HepG2 (cell line): ENCODE measurements at regions not wholly inside any gene's neighbourhood (a gene's known extent, or its start where the extent isn't known, plus 50 kb on each side); places are given as distances from the start of the nearest gene placed in this dataset.

Source experiments
- ATAC-seq: fragments of 200-7000 bp; cut with Tn5 transposase; 3 replicates; pipeline ENCODE4 v1.9.1; 2020; ENCODE audit warnings: mild to moderate bottlenecking, moderate library complexity
- BruUV-seq: library from RNA; stranded (reverse); fragments of 400-500 nt; replicated peaks from 2 replicates; lab custom pipeline; 2021; lab: Mats Ljungman, UMichigan
- CTCF ChIA-PET: fragments of 300-600 bp; formaldehyde crosslinking; extraction: SDS; loops from one replicate; lab custom pipeline; 2021; ENCODE audit warnings: low total read pairs, inconsistent platforms, low intra/inter-chr PET ratio; lab: Yijun Ruan, JAX
- POLR2A ChIA-PET: fragments of 350-600 bp; sonication (Branson Sonifier 250); formaldehyde crosslinking; loops from one replicate; lab custom pipeline; 2020; ENCODE audit warnings: antibody characterized with exemption, inconsistent platforms; lab: Yijun Ruan, JAX
- DNase-seq: peaks from one replicate; pipeline ENCODE4 v3.0.0-alpha.2; 2015; ENCODE audit warnings: low spot score
- FAIRE-seq: peaks from 3 replicates; lab custom pipeline; 2011; peaks lifted over from hg19 to GRCh38; lab: Jason Lieb, UNC
- H2AFZ ChIP-seq: one replicate; pipeline ENCODE4 v1.6.1; 2011; ENCODE audit warnings: low read length, inconsistent platforms
- H3K27ac ChIP-seq: fragments of 300-600 bp; 3 replicates; pipeline ENCODE4 v1.8.0; 2011; ENCODE audit warnings: mixed run types, mild to moderate bottlenecking, mixed read lengths, low read length, inconsistent platforms; ENCODE audit not compliant: insufficient read depth; ENCODE audit errors: extremely low read length
- H3K27me3 ChIP-seq, 2 experiments: fragments of 200-600 bp in 1 of 2; 2 replicates in 1 of 2; 3 replicates in 1 of 2; pipeline versions ENCODE4 v1.6.0 to v1.8.0; 2011; ENCODE audit warnings: low read length in 2 of 2, mild to moderate bottlenecking in 2 of 2, moderate library complexity in 2 of 2, inconsistent platforms in 1 of 2; ENCODE audit not compliant: insufficient read depth in 2 of 2, control insufficient read depth in 1 of 2
- H3K36me3 ChIP-seq, 2 experiments: fragments of 200-600 bp in 1 of 2; replicated peaks in 1 of 2; 2 replicates in 1 of 2; 3 replicates in 1 of 2; pipeline versions ENCODE4 v1.5.1 to v1.8.0; 2011; ENCODE audit warnings: low read length in 2 of 2, inconsistent platforms in 1 of 2; ENCODE audit not compliant: insufficient read depth in 2 of 2, control insufficient read depth in 1 of 2
- H3K4me1 ChIP-seq: 2 replicates; pipeline ENCODE4 v1.5.1; 2012; ENCODE audit warnings: low read length, inconsistent platforms; ENCODE audit not compliant: insufficient read depth
- H3K4me2 ChIP-seq: 2 replicates; pipeline ENCODE4 v1.6.0; 2011; ENCODE audit warnings: low read depth, low read length, inconsistent platforms
- H3K4me3 ChIP-seq, 3 experiments: fragments of 200-600 bp in 1 of 3; sonication (generic), shearing (Covaris generic) in 1 of 3; replicated peaks in 1 of 3; 2 replicates each; pipeline ENCODE4 v1.5.1; 2011 to 2016; ENCODE audit warnings: low read length in 3 of 3, inconsistent platforms in 2 of 3, low read depth in 2 of 3, mild to moderate bottlenecking in 2 of 3, control low read depth in 1 of 3, mixed read lengths in 1 of 3; ENCODE audit not compliant: insufficient read depth in 1 of 3
- H3K79me2 ChIP-seq: one replicate; pipeline ENCODE4 v1.6.1; 2011; ENCODE audit warnings: low read length, inconsistent platforms; ENCODE audit not compliant: insufficient read depth
- H3K9ac ChIP-seq: 2 replicates; pipeline ENCODE4 v1.6.0; 2011; ENCODE audit warnings: mild to moderate bottlenecking, low read depth, low read length, inconsistent platforms; ENCODE audit not compliant: insufficient read depth
- H3K9me3 ChIP-seq: 2 replicates; pipeline ENCODE4 v1.5.1; 2012; ENCODE audit warnings: mild to moderate bottlenecking, low read length
- H4K20me1 ChIP-seq: 2 replicates; pipeline ENCODE4 v1.6.0; 2011; ENCODE audit warnings: inconsistent platforms, mild to moderate bottlenecking, low read length, moderate library complexity; ENCODE audit not compliant: insufficient read depth
- MIER3 ChIP-seq: IDR thresholded peaks from 2 replicates; pipeline ENCODE4 v1.6.1; 2016; ENCODE audit warnings: missing compliant biosample characterization, borderline replicate concordance
- SAFB2 ChIP-seq: sonication (generic); formaldehyde crosslinking; IDR thresholded peaks from 2 replicates; pipeline ENCODE4 v1.5.1; 2020; ENCODE audit warnings: missing genetic modification reagents, low read depth, mild to moderate bottlenecking, borderline replicate concordance
- SRF ChIP-seq: IDR thresholded peaks from 2 replicates; pipeline ENCODE4 v1.6.1; 2011; ENCODE audit warnings: mild to moderate bottlenecking, low read depth, low read length, moderate library complexity
- ZNF430 ChIP-seq: sonication (generic); formaldehyde crosslinking; IDR thresholded peaks from 2 replicates; pipeline ENCODE4 v1.9.0; 2021; ENCODE audit warnings: mild to moderate bottlenecking, missing genetic modification reagents
- ZSCAN20 ChIP-seq: sonication (generic); formaldehyde crosslinking; IDR thresholded peaks from 2 replicates; pipeline ENCODE4 v1.4.0; 2020; ENCODE audit warnings: missing genetic modification reagents, mild to moderate bottlenecking, borderline replicate concordance
- WGBS: methylation state at CpG from one replicate; pipeline ENCODE4 v1.1.6; 2017; ENCODE audit warnings: low lambda C conversion rate; 5-methylcytosine and 5-hydroxymethylcytosine counted together
- in situ Hi-C: cut with HindIII; loops from 2 replicates; pipeline ENCODE4 v1.10.0; 2017; ENCODE audit warnings: low pct_unique_long_range_greater_than_20kb; ENCODE audit not compliant: extremely low pct_ligation_motif_present
- intact Hi-C: fragments of 100-400 bp; cut with micrococcal nuclease; formaldehyde crosslinking; loops from one replicate; pipeline ENCODE4 v1.10.0; 2022; ENCODE audit not compliant: unreplicated experiment
- TF ChIP-seq, protein P1 (sequence below): sonication (generic); formaldehyde crosslinking; IDR thresholded peaks from 2 replicates; pipeline ENCODE4 v1.8.0; 2022; ENCODE audit warnings: missing genetic modification reagents, mild to moderate bottlenecking, moderate library complexity, borderline replicate concordance

DNA sequence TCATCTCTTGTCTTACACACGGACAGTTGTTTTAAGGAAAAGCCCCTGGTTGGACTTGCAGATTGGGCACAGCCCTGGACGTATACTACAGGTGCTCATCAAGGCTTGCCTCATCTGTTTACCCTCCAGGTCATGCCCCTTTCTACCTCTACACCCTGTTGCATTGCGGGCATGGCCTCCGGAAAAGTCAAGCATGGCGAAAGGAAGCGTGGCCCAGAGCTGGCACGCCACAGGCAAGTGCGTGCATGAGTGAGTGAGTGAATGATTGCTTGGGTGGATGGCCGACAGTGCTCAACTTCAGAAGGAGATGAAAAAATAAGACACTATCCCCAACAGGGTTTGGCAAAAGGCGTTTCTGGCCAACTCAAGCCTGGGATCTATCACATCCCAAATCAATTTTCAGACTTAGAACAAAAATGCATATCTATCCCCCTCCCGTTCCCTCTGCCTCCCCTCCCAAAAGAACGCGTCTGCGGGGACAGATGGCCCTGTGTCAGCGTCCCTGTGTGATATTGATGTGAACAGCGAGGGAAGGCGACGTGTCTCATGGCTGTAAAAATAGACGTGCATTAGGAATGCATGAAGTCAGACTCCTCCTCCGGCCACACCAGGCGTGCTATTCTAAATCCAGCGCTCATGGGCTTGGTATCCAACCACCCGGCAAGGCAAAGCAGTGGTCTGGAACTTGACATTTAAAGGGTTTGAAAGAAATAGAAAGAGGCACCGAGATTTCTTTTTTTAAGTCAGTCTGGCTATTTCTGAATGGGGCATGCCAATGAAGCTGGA, 96.0 kb downstream of the RPLP1 start:
- H3K4me2 ChIP-seq, result no peak overlapping the region
- H3K79me2 ChIP-seq, result no peaks in the 10 kb centered on the region
- BruUV-seq, result no TSS peak
- H3K4me3 ChIP-seq, result no peak overlapping the region
- ATAC-seq (no peak), FAIRE-seq (no peak), DNase-seq (no peak)
- peaks cover 1 to 89% of the 10 kb centered on the region in 2 experiments; a peak in 4 of 5 replicates for H3K27me3 ChIP-seq
- WGBS, result 26% methylated on average over 24 of the region's 24 CpGs
- TF ChIP-seq SAFB2 (CRISPR knock-in tag) (no peak), ZNF430 (no peak), ZSCAN20 (no peak), SRF (no peak), MIER3 (CRISPR knock-in tag) (no peak)
- TF ChIP-seq, protein P1, sequence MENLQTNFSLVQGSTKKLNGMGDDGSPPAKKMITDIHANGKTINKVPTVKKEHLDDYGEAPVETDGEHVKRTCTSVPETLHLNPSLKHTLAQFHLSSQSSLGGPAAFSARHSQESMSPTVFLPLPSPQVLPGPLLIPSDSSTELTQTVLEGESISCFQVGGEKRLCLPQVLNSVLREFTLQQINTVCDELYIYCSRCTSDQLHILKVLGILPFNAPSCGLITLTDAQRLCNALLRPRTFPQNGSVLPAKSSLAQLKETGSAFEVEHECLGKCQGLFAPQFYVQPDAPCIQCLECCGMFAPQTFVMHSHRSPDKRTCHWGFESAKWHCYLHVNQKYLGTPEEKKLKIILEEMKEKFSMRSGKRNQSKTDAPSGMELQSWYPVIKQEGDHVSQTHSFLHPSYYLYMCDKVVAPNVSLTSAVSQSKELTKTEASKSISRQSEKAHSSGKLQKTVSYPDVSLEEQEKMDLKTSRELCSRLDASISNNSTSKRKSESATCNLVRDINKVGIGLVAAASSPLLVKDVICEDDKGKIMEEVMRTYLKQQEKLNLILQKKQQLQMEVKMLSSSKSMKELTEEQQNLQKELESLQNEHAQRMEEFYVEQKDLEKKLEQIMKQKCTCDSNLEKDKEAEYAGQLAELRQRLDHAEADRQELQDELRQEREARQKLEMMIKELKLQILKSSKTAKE (CRISPR knock-in tag), result no peak
- ChIA-PET CTCF (no interaction called here), POLR2A (no interaction called here)
- no peaks in the 10 kb centered on the region for H3K36me3 ChIP-seq
- H4K20me1 ChIP-seq, result peaks cover 7% of the 10 kb centered on the region; the same call in 1 of the 2 replicates
- H3K9me3 ChIP-seq, result peaks cover 25% of the 10 kb centered on the region
- intact Hi-C loops (no loop called here), in situ Hi-C loops (no loop called here)
- H3K4me1 ChIP-seq, result no peaks in the 10 kb centered on the region
- no peak overlapping the region for H3K9ac ChIP-seq
- H2AFZ ChIP-seq, result no peak overlapping the region
- H3K27ac ChIP-seq, result no peak overlapping the region
